Stimulated activated CD8-positive, alpha-beta memory T cell treated with anti-CD3 and anti-CD28 coated beads, Interleukin-12 subunit alpha, Interleukin-12 subunit beta, amount 100 ng/mL, for 24 hours (primary cell): ENCODE measurements at regions not wholly inside any gene's neighbourhood (a gene's known extent, or its start where the extent isn't known, plus 50 kb on each side); places are given as distances from the start of the nearest gene placed in this dataset.
"Not testable (repeated sequence)": the region's sequence is repeated elsewhere in the genome, so short reads cannot be mapped to it uniquely, and the experiment has no call there.

Source experiments
- DNase-seq: peaks from one replicate; pipeline ENCODE4 v3.0.0-alpha.2; 2020; ENCODE audit errors: extremely low read depth

DNA sequence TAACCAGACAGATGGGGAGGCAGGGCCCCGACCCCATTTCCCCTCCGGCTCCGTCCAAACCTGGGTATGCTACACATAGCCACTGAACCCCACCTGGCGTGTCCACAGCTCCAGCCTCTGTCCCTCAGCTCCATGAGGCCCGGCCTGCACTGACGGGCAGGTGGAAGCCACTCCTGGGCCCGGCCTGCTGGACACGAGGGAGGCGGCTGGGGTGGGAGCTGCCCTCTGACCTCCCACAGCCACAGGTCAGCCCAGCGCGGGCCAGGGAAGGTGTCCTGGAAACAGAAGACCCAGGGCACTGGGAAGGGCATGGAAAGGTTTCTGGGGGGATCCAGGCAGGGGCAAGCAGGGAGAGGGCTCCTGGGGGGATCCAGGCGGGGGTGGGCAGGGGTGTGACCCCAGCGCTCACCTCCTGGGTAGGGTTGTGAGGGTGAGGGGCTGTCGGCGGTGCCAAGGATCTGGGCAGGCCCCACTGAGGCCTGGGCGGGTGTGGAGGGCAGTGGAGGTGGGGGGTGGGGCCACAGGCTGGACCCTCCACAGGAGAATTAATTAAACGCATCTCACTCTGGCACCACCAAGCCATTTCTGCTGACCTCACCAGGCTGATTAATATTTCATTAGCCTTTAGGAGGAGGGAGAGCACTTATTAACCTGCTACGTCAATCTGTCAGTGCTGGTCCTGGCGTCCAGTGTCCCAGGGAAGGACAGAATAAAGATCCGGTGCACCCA is 108.9 kb downstream of the UNCX start:
- no peak for DNase-seq

- DNase-seq = no peak
Measured at GRCh38 chr7:1342090-1342640, 109.5 kb downstream of the UNCX start.

- no peak for DNase-seq
Measured at GRCh38 chr7:1343551-1343950, 110.9 kb downstream of the UNCX start.

DNA sequence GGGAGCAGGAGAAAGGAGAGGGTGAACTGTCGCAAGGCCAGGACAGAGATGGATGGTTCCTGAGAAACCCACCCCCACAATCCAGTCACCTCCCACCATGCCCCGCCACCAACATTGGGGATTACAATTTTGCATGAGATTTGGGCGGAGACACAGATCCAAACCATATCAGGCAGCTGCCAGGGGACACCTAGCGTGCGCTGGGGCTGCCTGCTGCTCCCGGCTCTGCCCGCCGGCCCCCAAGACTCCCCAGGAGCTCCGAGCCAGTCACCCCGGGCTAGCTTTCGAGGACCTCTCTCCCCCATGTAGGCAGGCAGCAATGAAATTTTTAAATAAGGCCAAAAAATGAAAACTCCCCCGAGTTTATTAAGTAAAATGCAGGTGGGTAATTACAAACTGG is 111.7 kb downstream of the UNCX start:
- no peak for DNase-seq

DNA sequence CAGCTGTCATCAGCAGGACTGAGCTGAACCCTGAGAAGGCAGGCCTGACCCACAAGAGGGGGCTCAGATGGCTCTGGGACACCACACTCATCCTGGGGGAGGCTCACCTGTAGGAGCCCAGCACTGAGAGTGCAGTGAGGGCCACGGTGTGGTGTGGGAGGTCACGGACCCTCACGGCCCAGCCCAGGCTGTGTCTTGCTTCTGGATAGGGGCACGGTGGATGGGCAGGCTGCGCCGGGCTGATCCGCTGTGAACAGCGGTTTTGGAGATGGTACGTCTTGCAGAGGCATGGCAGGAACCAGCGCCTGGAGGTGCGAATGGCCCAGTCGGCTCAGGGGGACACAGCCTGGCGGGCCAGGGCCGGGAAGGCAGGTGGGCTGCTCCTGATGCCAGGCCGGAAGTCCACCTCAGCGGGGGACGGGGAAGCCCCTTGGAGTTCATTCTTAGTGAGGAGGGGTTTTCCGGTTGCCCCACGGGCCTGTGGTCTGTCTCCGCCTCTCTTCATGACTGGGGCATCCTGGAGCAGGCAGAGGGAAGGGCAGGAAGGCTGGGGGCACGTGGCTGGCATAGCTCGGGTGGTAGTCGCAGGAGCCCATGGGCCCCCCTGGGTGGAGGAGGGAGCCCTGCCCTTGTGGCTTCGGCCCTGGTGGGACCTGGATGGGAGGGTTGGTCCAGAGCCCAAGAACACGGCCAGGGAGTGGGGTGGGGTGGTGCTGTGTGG is 112.5 kb downstream of the UNCX start:
- no peak for DNase-seq

DNA sequence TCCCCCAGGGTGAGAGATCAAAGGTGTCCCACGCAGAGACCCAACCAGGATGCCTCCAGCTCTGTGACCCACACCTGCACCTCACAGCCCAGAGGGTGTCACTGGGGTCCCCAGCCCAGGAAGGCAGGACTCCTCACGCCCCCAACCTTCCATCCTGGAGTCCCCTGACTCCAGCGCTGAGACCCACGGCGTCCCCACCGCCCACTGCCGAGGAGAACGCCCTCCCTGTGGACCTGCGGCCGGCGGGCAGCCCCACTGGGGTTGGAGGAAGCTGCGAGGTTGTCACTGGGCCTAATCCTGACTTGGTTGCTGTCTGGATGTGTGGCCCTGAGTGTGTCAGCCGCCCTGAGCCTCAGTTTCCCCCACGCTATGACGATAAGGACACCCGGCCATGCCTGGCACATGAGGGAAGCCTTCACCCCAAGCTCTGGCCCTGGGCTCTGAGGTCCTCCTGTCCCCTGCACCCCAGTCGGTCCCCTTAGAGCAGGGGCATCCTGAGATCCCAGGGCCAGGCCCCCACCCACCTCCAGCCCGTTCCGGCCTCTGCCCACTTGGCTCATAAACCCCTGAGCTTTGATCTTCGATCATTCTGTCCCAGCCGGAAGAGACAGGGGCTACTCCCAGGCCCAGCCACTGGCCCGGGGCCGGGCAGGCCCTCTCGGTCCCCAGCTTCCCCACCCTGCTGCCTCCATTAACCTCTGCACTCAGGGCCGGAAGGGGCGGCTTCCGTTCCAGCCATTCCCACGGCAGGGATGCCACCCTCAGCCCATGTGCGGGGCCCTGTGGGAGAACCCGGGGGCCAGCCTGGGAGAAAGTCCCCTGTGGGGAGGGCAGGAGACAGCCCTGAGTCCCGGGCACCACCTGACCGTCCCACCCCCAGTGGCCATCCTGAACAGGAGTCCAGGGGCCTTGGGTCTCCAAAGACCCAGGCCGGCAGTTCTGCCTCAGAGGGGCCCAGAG is 113.2 kb downstream of the MICALL2 start:
- DNase-seq = no peak

GRCh38 chr7:1346851-1347250 is 112.4 kb downstream of the MICALL2 start:
- no peak for DNase-seq

DNA sequence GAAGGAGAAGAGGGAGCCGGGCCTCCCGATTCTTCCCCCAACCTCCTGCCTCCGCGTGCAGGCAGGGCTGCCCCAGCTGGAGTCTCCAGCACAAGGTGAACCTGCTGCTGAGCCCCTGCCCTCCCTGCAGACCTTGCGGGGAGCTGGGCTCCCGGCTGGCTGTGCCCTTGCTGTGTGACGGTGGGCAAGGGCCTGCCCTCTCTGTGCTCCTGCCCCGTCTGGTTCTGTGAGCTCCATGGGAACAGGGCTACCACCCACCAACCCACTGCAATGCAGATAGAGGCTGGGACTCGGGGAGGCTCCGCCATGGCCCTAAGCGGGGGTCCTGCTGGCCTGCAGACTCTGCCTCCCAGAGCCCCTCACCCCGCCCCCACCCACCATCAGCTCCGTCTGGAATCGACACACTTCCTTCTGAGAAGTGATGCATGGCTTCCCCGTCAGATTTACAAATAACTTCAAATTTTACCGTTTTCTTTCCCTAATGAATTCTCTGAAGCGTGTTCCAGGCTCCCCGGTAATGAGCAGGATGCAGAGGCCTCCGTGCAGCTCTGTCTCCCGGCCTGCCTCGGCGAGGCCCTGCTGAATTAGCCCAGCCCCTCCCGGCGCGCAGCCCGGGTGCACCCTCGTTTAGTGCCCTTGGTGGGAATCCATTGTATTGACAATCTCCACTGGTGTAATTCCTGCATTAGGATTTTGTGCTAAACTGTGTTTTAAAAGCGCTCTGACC is 111.0 kb downstream of the MICALL2 start:
- DNase-seq = no peak

DNA sequence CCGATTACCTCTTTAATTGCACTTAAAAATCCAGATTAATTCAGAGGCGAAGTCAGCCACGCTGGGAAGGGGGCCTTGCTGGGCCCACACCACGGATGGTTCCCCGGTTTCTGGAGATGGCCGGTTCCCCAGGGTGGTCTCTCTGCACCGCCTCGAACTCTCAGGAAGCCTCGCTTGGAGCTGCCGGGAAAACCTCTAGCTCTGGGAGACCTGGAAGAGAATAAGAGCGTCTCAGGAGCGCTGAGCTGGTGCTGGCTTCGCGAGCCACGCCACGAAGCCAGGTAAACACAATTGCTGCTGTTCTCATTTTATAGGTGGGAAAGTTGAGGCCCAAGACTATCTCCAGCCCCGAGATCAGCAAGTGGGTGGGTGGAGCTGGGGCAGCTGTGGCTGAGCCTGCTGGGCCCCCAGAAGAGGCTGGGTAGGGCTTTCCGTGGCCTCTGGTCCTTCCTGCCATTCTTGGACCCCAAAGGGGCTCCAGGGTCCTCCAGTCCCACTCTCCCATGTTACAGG is 110.4 kb downstream of the MICALL2 start:
- no peak for DNase-seq

GRCh38 chr7:1349351-1349761 is 109.9 kb downstream of the MICALL2 start:
- no peak for DNase-seq

DNA sequence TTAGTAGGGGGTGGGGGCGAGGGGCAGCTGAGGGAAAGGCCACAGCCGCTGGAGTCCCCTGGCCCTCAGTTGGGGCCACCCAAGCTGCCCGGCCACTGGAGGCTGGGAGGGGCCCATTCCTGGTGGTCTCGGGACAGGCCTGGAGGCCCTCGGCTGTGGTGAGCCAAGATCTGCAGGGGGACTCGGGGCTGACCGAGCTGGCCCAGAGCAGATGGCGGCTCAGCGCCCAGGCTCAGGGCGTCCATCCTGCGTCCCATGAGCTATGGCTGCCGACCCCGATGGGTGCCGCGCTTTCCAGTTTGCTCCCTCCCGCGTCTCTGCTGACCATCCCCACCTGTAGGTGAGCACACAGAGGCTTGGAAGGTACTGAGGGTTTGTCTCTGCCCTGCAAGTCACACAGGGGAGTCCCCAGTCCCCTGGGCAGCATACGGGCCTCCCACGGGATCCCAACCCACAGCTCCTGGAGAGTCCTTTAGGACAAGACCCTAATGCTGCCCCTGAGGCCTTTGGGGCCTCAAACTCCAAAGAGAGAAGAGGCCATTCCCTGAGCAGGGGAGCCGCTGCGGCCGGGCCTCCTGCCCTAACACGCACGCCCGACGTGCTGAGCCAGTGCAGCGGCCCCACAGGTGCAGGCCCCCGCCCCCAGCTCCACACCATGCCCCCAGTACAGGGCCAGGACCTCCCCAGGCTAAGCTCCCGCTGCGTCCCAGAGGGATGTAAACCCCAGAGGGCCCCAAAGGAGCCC is 107.2 kb downstream of the MICALL2 start:
- no peak for DNase-seq

DNA sequence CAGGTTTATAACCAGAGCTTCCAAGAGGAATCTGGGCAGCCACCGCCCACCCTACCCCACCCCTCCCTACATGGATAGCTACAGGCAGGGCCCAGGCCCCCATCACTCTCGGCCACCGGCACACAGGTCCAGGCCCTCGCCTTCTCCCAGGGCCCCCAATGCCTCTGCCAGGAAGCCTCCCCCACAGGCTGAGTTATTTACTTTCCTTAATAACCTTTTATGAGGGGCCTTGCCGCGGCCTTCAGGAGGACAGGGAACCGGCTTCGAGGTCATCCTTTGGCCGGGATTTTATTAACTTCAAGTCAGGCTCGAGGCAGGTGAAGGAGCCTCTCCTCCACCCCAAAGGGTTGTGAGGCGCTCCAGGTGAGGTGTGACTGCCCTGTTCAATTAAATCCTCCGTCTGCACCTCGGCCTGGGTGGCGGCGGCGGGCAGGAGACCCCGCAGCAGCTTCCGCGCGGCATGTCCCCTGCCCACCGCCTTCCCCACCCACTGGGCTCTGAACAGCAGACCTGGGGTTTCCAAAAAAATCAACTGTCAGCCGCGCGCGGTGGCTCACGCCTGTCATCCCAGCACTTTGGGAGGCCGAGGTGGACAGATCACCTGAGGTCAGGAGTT is 106.5 kb downstream of the MICALL2 start:
- DNase-seq = no peak

- DNase-seq = no peak
Measured at GRCh38 chr7:1354661-1355567, 104.4 kb downstream of the MICALL2 start.

GRCh38 chr7:1355568-1356340 is 103.5 kb downstream of the MICALL2 start:
- DNase-seq = no peak

DNA sequence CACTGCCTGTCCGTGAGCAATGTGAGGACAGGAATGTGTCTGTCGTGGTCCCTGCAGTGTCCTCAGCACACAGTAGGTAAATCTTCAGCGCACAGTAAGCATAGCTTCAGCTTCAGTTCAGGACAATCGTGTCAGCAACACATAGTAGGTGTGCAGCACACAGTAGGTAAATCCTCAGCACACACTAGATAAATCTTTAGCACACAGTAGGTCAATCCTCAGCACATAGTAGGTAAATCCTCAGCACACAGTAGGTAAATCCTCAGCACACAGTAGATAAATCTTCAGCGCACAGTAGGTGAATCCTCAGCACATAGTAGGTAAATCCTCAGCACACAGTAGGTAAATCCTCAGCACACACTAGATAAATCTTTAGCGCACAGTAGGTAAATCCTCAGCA is 102.4 kb downstream of the MICALL2 start:
- DNase-seq = not testable (repeated sequence)

- not testable (repeated sequence) for DNase-seq
Measured at GRCh38 chr7:1357260-1357600, 102.0 kb downstream of the MICALL2 start.

DNA sequence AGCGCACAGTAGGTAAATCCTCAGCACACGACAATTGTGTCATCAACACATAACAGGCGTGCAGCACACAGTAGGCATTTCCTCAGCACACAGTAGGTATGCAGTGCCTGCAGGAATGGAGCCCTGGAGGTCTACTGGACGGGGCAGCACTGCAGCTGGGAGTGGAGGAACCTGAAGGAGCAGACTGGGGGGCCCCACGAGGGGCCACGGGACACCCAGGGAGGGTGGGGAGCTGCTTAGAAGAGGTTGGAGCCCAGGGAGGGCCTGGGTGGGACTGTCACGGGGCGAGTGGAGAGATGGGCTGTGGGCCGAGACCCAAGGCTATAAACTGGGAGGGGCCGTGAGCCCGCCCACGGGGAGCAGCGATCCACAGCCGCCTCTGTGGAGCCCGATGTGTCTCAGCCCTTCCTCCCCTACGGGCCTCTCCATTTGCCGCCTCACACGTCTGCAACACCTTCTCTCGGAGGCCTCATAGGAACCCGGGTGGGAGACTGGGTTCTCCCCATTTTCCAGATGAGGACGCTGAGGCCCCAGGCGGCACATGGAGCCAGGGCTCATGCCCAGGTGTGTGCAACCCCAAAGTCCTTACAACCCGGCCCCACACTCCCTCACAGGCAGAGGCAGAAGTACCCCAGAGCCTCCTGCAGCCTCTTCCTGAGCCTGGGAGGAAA is 101.5 kb downstream of the MICALL2 start:
- DNase-seq = no peak
